Brain pericyte (primary cell): ENCODE measurements at regions not wholly inside any gene's neighbourhood (a gene's known extent, or its start where the extent isn't known, plus 50 kb on each side); places are given as distances from the start of the nearest gene placed in this dataset.
"Not testable (repeated sequence)": the region's sequence is repeated elsewhere in the genome, so short reads cannot be mapped to it uniquely, and the experiment has no call there.

Experiments
- DNase-seq: peaks from one replicate; pipeline ENCODE4 v3.0.0-alpha.2; 2012; ENCODE audit warnings: low read depth, low spot score

DNA sequence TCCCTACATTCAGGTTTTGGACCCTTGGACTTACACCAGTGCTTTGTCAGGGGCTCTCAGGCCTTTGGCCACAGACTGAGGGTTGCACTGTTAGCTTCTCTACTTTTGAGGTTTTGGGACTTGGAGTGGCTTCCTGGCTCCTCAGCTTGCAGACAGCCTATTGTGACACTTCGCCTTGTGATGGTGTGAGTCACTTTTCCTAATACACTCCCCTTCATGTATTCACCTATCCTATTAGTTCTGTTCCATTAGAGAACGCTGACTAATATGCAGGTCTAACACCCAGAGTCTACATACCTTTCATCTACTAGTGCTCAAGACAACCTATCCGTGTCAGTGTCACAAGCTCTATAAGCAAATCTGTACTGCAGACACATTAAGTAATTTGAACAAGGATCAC lies 605.3 kb downstream of the KCNT2 start:
- DNase-seq = no peak

DNA sequence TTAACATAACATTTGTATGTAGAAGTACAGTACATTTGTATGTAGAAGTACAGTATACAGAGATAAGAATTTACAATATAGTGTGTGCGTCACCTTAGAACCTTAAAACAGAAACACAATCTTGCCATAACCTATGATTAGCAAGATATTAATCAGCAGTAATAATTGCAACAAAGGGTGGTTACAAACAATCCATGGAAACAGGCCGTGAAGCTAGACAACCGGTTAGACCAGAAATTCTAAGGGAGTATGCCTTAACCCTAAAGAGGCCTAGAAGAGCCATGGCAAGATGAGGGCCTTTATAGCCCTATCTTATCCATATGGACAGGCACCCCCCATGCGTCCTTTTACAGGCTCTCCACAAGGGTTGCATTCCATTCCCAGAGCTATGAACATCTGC lies 605.9 kb downstream of the KCNT2 start:
- not testable (repeated sequence) for DNase-seq

DNA sequence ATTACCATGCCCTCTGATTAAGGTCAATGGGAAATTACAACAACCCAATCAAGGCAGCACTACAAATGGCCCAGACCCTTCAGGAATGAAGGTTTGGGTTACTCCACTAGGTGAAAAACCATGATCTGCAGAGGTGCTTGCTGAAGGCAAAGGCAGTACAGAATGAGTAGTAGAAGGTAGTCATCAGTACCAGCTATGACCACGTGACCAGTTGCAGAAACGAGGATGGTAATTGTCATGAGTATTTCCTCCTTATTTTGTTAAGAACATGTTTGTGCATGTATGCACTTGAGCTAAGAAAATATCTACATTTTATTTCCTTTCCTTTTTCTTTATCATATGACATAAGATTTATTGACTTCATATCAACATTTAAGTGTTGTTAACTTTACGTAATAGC lies 607.1 kb downstream of the KCNT2 start:
- no peak for DNase-seq

DNA sequence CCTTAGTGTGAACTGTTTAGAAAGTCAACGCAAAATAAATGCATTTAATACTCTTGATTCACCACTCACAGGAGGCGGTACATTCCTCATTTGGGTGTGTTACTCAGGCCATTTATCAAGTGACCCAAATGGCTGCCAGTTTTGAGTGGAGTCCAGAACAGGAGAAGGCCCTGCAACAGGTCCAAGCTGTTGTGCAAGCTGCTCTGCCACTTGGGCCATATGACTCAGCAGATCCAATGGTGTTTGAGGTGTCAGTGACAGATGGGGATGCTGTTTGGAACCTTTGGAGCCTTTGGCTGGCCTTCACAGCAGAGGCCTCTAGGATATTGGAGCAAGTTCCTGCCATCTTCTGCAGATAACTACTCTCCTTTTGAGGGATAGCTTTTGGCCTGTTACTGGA lies 609.2 kb downstream of the KCNT2 start:
- no peak for DNase-seq

DNA sequence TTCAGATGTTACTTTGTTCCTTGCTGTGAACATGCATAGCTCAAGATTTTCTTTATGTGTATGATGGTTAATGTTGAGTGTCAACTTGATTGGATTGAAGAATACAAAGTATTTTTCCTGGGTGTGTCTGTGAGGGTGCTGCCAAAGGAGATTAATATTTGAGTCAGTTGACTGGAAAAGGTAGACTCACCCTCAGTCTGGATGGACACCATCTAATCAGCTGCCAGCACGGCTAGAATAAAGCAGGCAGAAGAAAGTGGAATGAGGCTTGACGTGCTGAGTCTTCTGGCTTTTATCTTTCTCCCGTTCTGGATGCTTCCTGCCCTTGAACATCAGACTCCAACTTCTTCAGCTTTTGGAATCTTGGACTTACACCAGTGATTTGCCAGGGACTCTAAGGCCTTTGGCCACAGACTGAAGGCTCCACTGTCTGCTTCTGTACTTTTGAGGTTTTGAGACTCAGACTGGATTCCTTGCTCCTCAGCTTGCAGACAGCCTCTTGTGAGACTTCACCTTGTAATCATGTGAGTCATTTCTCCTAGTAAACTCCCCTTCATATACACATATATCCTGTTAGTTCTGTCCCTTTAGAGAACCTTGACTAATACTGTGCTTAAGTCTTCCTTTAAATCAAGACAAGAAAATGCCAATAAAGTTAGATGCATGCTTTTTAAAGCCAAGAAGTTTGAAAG lies 626.6 kb downstream of the KCNT2 start:
- DNase-seq = no peak

DNA sequence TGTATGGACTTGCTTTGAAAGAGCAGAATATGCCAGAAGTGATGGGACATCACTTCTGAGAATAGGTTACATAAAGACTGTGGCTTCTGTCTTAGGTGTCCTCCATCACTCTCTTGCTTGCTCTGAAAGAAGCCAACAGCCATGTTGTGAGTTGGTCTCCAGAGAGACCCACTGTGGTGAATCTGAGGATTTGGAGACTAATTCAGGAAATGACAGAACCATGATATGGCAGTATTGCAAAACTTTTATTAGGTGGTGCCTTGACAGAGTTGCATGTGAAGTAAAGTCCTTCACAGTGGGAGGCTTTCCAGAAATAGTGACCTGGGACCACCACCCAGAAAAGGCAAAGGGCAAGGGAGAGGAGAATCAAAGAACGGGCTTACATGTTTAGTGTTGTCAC lies 628.6 kb downstream of the KCNT2 start:
- no peak for DNase-seq

DNA sequence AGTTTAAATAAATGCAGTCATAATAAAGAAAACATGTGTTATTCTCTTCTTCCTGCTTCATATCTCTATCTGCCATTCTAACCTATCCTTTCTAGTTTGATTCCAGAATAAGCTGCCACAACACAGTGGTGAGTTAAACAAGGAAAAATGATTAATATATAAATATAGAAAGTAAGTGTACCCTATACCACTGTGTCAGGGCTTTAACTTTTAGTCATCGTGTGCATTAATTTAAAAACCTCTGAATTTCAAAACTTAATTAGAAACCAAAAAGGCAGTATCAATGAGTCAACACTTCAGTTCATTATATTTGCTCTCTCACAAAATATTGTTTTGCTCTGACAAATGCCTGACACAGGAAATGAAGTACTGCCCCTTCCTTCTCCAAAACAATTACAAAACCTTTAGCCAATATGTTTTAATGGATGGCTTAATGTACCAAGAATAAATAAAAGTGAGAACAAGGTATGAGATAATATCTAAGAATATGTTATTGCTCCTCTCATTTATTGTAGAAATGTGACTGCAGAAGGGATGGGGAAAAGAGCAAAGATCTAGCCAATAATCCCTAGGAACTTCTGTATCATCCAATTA lies 634.8 kb downstream of the KCNT2 start:
- DNase-seq = no peak

DNA sequence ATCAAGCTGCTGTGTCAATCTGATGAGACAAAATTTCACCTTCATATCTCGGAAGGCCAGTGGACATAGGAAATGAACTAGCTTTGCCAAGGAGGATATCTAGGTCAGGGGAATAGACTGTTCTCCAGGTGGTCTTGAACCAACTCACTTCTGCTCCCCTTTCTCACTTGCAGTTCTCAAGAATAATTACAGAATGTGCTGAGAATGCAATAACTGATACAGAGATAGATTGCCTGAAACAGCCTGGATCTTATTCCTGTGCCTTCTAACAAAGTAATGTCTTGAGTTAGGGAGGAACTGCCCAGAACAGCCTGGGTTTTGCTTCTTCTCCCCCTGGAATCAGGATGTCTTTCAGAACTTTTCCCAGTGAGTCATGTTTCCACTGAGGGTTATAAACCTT lies 636.7 kb downstream of the KCNT2 start:
- DNase-seq = no peak

DNA sequence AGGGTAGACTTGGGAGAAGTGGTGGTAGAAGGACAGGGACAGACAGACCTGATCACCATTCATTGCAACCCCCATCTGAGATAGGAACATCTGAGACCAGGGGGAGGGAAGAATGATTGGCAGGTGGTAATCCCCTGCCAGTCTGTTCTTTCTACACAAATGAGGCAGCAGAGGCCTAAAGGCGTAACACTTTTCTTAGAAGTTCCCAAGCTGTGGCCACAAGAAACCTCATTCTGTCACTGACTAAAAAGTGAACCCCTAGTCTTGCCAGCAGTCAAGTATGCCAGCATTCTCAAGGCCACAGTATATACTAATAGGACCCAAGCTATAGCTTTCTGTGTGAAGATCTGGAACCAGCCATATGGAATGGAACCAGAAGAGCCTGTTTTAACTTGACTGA lies 638.0 kb downstream of the KCNT2 start:
- DNase-seq = no peak

DNA sequence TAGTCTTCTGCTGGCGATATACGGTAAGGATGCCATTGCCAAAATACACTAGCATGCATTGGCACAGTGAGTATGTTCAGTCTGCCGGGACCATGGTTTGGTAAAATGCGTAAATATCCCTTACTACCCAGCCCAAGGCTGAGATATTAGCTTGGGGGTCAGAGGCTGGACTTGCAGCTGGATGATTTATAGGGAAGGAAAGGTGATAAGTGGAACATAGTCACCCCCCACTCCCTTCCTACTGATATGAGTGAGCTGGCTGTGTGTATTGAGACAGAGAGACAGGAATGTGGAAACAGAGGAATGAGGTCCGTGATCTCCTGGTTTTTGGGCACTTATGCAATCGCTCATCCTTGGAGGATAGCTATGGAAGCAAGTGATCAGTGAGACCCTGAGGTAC lies 642.8 kb downstream of the KCNT2 start:
- DNase-seq = no peak

DNA sequence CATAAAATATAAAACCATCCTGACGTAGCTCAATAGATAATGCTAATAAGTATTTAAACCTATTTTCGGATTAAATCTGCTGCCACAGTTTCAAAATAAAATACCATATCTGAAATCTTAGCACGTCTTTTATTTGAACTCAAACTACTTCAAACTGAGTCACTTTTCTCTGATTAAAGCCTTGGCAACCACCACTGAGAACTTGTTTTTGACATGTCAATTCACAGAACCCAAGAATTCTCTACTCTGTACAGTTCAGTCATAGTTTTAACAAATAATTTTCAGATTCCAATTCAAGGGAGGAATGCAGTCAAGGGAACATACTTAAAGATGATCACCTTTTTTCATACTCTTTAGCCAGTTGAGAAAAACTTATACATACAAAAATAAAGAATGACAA lies 643.2 kb downstream of the KCNT2 start:
- DNase-seq = no peak

DNA sequence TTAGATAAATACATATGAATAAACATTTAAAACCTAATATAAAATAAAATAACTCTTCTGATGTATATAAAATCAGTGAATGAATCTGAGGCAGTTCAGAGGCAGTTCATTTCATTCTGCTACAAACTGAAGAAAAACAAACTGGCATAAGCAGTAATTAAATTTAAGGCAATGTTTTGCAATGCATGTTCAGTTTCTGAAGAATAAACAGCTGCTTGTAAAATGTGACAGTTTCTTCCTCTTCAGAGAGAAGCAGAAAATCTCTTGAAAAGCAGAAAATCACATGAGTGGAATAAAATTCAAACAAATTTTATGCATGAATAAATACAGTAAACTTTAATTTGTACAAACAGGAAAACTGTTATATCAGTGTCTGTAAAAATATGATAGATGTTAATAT lies 643.7 kb downstream of the KCNT2 start:
- DNase-seq = no peak

DNA sequence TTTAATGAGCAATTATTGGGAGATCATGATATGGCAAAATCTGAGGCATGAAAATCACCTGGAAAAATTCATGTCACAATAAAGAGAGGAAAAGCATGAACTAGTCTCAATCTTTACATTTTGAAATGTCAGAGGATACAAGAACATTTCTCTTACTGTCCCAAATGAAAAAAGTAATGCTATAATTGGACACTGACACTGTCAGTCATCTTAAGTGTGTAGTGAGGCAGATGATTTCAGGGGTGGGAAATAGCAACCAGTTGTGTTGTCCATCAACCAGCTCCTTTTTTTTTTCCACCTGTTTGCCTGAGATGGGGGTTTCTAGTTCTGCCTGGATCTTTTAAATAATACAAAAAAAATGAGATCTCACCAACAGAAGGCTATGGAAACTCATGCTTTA lies 646.2 kb downstream of the KCNT2 start:
- DNase-seq = no peak

DNA sequence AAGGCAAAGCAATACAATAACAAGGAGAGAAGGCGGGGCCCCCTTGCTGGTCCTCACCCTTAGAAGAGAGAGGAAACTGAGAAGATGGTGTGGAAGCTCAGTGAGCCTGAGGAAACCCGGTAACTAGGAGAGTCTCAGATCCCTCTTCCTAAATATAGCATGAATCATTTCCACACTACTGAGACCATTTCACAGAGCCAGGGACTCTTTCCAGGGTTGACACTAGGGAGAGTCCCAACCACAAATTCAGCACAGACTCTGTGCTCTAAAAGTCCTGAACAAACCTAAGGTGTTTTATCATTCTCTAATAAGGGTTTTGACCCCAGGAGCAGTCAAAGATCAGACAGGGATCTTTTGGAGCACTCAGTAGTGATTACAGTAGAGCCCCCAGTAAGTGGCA lies 647.7 kb downstream of the KCNT2 start:
- no peak for DNase-seq

DNA sequence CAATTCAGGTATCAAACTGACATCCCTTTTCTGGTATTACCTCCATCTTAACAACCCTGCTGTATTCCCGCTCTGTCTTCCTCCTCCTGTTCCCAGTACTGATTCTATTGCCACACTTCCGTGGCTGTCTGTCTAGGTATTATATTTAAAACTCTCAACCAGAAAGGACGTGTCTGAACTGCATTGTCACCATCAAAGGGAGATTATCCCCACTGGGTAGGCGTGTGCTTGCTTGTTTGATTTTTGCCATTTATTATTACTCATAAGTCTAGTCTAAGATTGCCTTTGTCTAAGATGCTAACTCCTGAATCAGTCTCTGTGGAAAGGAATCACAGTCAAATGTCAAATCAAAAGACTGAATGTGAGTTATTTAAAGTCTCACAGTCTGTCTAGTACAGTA lies 650.1 kb downstream of the KCNT2 start:
- DNase-seq = no peak

DNA sequence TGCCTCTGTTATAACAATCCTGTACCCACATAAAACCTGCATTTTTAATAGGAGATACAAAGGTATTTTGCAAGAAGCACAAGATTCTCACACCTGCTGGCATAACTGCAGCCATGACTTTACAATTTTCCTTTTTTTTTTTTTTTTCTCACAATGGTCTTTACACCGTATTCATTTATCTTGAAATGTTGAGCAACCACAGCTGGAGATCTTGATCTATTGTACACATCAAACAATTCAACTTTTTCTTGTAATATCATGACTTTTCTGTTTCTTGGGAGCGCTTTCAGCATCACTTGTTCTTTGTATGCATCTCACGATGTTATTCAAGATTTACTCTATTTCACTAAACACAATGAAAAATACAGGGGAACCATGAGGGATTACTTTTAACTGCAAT lies 651.4 kb downstream of the KCNT2 start:
- DNase-seq = no peak

DNA sequence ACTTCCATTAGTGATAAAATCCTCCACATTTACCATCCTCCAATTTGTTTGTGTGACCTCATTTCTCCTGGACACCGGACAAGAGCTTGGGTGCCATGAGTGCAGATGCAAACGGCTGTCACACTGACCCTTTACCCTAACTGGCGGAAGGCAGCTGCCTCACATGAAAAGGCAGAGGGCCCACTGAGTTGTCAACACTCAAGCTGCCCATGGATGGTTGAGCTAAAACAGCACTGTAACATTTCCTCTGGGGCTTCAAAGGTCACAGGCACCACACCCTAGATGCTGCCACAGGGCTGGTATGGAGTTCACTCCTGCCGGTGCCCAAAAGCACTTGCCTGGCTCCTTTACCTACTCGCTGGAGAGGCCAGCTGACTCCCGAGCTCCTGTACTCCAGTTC lies 653.4 kb downstream of the KCNT2 start:
- no peak for DNase-seq

DNA sequence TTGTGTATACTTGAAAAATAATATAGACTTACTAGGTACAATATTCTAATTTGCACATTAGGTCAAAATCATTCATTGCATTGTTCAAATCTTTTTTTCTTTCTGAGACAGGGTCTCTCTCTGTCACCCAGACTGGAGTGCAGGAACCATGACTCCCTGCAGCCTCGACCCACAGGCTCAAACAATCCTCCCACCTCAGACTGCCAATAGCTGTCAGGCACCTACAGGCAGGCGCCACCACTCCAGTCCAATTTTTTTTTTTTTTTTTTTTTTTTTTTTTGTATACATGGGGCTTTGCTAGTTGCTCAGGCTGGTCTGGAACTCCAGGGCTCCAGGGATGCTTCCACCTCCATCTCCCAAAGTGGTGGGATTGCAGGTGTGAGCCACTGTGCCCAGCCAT lies 656.9 kb downstream of the KCNT2 start:
- DNase-seq = no peak

DNA sequence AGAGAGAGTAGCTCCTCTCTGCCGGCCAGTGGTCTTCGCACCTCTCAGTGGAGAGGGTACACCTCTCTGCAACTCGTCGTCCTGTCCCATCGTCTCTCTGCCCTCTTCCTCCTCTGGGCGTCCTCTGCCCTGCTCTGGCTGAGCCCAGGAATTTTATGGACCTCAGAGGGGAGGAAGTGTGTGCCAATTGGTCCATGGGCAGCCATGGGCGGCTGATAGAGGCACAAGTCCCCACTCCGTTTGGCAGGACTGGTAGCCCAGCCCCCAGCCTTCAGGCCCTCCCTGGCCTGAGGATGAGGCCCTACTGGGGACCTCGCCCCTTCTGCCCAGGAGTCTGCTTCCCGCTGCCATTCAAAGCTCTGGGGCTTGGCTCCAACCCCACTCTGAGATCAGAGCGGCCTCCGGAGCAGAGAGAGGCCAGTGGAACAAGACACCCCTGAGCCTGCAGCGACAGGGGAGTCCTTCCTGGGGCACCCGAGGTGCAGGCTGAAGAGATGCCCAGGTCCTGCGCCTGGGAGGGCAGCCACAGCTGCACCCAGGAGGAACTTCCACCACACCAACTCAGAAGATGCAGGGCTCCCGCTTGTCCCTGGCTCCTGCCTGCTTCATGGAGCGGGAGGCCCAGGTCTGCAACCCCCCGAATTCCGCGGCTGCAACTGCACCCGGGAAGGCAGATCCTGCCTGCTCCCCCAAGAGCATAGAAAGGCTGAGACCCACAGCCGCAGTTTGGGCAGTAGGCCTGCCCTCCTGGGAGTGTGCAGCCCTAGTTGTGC lies 659.9 kb downstream of the KCNT2 start:
- DNase-seq = no peak

DNA sequence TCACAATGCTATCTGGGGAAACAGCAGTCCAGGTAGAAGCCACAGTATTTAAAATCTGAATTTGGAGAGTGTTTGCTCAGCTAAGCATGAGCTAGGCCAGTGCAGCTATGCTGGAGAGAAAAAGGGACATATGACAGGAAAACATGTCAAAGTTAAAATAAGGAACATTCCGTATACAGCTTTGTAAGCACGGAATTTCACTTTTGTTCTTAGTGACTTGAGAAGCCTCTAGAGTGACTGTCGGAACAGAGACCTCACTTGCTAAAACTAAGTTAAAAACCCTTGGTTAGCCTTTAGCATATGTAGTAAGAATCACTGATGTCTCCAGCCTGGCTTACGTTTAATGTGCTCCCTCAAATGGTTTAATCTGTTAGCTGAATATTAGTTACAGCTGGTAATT lies 661.7 kb downstream of the KCNT2 start:
- DNase-seq = no peak

DNA sequence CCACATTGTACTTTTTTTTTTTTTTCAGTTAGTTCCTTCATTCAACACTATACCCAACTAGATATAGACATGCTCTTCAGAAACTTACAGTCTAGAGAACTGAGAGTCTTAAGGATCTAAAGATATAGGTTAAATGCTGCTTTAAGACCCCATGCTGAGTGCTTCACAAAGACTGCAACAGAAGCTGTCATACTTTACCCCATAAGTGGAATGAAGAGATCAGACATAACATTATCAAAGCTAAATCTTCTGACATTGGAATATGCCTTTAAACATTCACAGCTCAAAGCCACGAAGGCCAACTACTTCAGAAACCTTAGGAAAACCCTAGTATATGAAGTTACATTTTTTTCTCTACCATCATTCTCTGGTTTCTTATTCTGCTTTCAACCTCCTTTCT lies 666.4 kb downstream of the KCNT2 start:
- no peak for DNase-seq

DNA sequence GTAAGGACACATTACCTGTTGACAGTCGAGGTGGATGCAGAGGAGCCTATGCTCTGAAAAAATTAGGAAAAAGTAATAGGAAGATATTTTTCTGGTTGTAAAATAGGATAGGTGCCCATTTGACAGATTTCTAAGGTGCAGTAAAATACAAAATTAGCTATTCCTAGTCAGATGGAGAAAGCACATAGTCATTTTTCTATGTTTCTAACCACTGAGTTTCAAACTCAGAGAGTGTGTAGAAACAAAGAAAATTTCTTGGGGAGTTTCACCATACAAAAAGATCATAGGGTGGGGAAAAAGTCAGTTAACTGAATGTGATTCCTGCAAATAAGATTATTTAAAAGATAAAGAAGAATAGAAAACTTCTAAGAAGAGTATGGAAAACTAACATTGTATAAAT lies 666.9 kb downstream of the KCNT2 start:
- DNase-seq = no peak

DNA sequence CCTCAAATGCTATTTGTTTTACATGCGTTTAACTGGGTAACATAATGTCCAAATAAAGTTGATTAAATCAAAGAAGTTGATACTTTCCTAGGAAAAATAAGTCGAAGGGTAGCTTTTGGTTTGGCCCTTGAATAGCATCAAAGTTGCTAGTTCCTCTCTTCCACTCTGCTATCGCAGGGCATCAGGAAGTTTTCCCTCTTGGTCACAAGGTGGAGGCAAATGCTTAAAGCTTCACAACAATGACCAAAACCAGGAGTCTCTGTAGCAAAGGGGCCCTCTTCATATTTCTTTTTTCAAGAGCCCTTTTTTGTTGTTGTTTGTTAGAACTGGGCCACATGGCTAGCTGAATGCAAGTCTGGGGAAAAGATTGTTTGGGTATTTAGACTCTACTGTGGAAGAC lies 668.4 kb downstream of the KCNT2 start:
- DNase-seq = no peak
